ENCODE measurements at regions not wholly inside any gene's neighbourhood (a gene's known extent, or its start where the extent isn't known, plus 50 kb on each side); places are given as distances from the start of the nearest gene placed in this dataset.

- Histone ChIP-seq H3K79me2 (ENCODE audit: insufficient read depth, low read length) (no peaks in the 10 kb centered on the region), H3K9ac (ENCODE audit: low read length) (no peak overlapping the region), H3K36me3 (ENCODE audit: insufficient read depth, low read length) (no peaks in the 10 kb centered on the region), H4K20me1 (ENCODE audit: insufficient read depth, low read length) (no peaks in the 10 kb centered on the region), H3K4me2 (ENCODE audit: low read length) (no peak overlapping the region), H3K27ac (ENCODE audit: low read depth, low read length, poor library complexity, severe bottlenecking) (no peak overlapping the region), H3K4me1 (ENCODE audit: insufficient read depth, low read length, severe bottlenecking) (no peaks in the 10 kb centered on the region), H2AFZ (ENCODE audit: low read length) (no peak overlapping the region), H3K9me2 (ENCODE audit: low read depth, low read length) (no peaks in the 10 kb centered on the region), H3K27me3 (ENCODE audit: insufficient read depth, low read length) (no peaks in the 10 kb centered on the region), H3K9me3 (ENCODE audit: low read length) (no peaks in the 10 kb centered on the region), H3F3A (ENCODE audit: insufficient read depth, low read length) (no peaks in the 10 kb centered on the region), H3K4me3 (ENCODE audit: low read depth, low read length, poor library complexity, severe bottlenecking) (no peak overlapping the region)
- TF ChIP-seq CTCF (IDR thresholded peaks at IDR 0.05; ENCODE audit: low read length) = no peak
- no peak for TF ChIP-seq EZH2 (IDR thresholded peaks at IDR 0.05; ENCODE audit: borderline replicate concordance, low read length)
These were observed 217.9 kb upstream of the ZMIZ1 start for GRCh38 chr10:78850644-78851435.

GRCh38 chr10:78851647-78852046 is 217.1 kb upstream of the ZMIZ1 start:
- Histone ChIP-seq H3K4me2 (ENCODE audit: low read length) (no peak overlapping the region), H2AFZ (ENCODE audit: low read length) (no peak overlapping the region), H3F3A (ENCODE audit: insufficient read depth, low read length) (no peaks in the 10 kb centered on the region), H4K20me1 (ENCODE audit: insufficient read depth, low read length) (no peaks in the 10 kb centered on the region), H3K27ac (ENCODE audit: low read depth, low read length, poor library complexity, severe bottlenecking) (no peak overlapping the region), H3K79me2 (ENCODE audit: insufficient read depth, low read length) (no peaks in the 10 kb centered on the region), H3K9me3 (ENCODE audit: low read length) (no peaks in the 10 kb centered on the region), H3K4me1 (ENCODE audit: insufficient read depth, low read length, severe bottlenecking) (no peaks in the 10 kb centered on the region), H3K4me3 (ENCODE audit: low read depth, low read length, poor library complexity, severe bottlenecking) (no peak overlapping the region), H3K36me3 (ENCODE audit: insufficient read depth, low read length) (no peaks in the 10 kb centered on the region), H3K9me2 (ENCODE audit: low read depth, low read length) (no peaks in the 10 kb centered on the region), H3K9ac (ENCODE audit: low read length) (no peak overlapping the region), H3K27me3 (ENCODE audit: insufficient read depth, low read length) (no peaks in the 10 kb centered on the region)
- TF ChIP-seq EZH2 (IDR thresholded peaks at IDR 0.05; ENCODE audit: borderline replicate concordance, low read length) (no peak), CTCF (IDR thresholded peaks at IDR 0.05; ENCODE audit: low read length) (no peak)

GRCh38 chr10:78852466-78853240 is 216.1 kb upstream of the ZMIZ1 start:
- Histone ChIP-seq H3K4me1 (ENCODE audit: insufficient read depth, low read length, severe bottlenecking) (no peaks in the 10 kb centered on the region), H3K36me3 (ENCODE audit: insufficient read depth, low read length) (no peaks in the 10 kb centered on the region), H3K9me2 (ENCODE audit: low read depth, low read length) (no peaks in the 10 kb centered on the region), H3F3A (ENCODE audit: insufficient read depth, low read length) (no peaks in the 10 kb centered on the region), H3K4me3 (ENCODE audit: low read depth, low read length, poor library complexity, severe bottlenecking) (no peak overlapping the region), H3K27ac (ENCODE audit: low read depth, low read length, poor library complexity, severe bottlenecking) (no peak overlapping the region), H4K20me1 (ENCODE audit: insufficient read depth, low read length) (no peaks in the 10 kb centered on the region), H3K79me2 (ENCODE audit: insufficient read depth, low read length) (no peaks in the 10 kb centered on the region), H3K9me3 (ENCODE audit: low read length) (no peaks in the 10 kb centered on the region), H2AFZ (ENCODE audit: low read length) (no peak overlapping the region), H3K27me3 (ENCODE audit: insufficient read depth, low read length) (no peaks in the 10 kb centered on the region), H3K9ac (ENCODE audit: low read length) (no peak overlapping the region), H3K4me2 (ENCODE audit: low read length) (no peak overlapping the region)
- TF ChIP-seq CTCF (IDR thresholded peaks at IDR 0.05; ENCODE audit: low read length) (peak; percentile 14; the same call in 1 of the 2 replicates), EZH2 (IDR thresholded peaks at IDR 0.05; ENCODE audit: borderline replicate concordance, low read length) (no peak)
